HT1080 (cell line): ENCODE measurements at regions not wholly inside any gene's neighbourhood (a gene's known extent, or its start where the extent isn't known, plus 50 kb on each side); places are given as distances from the start of the nearest gene placed in this dataset.
A peak's percentile ranks its signal among the peaks of the same experiment; 100 is the strongest.

Source experiments
- DNase-seq: peaks from one replicate; pipeline ENCODE4 v3.0.0-alpha.2; 2015; ENCODE audit warnings: low read depth

- no peak for DNase-seq
Measured at GRCh38 chr15:93493172-93493571, 404.2 kb upstream of the RGMA start.

- no peak for DNase-seq
Measured at GRCh38 chr15:93491291-93491690, 402.3 kb upstream of the RGMA start.

DNA sequence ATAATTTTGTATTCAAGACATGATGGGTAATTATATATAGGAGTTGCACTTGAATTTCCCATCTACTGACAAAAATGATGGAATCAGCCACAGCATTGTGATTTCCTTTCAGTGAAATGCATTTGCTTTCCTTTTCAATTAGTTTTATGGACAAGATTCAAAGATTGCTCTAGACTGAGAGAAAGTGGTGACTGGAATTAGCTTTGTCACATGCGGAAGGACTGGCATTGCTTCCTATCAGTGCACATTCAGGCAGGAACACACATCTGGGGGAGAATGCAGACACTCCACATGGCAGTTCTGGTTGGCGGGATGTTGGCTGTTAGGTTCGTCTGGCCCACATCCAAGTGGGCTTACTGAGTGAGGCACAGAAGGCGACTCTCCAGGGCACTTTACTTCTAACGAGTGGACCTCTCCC lies 399.3 kb upstream of the RGMA start:
- no peak for DNase-seq

DNA sequence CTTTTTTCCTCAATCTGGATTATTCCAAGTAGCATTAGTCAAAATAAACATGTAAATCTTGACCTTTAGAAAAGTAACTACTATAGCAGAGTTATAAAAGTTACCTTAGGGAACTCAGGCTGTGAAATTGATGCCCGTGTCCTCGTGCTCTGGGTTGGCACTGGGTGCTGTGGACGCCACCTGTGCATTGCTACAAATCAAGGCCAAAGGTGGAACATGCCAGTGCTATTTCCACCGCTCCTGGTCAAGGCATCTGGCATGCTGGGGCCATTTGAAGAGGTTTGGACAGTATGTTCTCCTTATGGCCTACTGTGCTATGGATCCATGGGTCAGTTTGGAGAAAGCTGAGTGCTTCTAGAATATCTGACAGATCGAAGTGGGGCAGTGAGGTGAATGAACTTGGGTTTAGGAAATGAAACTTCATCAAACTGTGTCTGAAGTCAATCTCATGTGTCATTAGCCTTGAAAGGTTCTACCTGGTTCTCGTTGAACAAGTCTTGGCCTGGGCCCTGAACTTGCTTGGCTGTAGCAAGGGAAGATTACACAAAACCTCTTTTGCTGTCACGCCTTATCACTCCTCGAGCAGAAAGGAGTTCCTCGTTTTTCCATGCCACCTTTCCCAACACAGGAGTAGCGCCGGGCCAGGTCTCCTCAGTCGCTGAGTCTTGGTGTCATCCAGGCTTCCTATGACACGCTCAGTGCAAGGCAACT lies 397.6 kb upstream of the RGMA start:
- no peak for DNase-seq

GRCh38 chr15:93485438-93486327 lies 396.7 kb upstream of the RGMA start:
- no peak for DNase-seq

DNA sequence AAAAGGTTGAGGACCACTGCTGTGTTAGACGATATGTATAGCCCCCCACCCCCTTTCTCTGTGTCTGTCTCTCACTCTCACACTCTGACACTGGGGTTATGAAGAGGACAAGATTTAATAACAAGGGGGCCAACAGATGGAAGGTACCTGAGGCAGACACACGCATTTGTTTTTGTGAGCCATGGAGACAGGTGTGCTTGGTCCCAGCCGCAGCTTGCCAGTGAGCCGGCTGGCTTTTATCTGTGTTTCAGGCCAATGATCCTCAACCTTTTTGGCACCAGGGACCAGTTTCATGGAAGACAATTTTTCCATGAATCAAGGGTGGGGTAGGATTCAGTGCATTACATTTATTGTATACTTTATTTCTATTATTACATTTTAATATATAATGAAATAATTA lies 394.9 kb upstream of the RGMA start:
- no peak for DNase-seq

DNA sequence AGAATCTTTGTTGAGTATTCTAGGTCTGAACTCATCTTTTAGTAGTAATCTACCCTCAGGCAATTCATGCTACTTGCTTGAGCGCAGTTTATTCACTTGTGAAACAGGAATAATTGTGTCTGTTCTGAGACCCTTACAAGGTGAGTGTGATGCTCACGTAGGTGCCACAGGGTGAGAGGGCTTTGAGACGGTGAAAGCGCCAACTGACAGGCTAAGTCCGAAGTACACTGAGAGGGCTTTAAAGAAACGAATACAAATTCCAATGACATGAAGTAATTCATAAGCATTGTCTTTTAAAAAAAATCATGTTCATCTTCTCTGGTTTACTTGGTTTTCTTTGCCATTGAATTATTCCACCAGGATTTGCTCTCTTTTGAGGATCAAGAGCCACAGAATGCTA lies 393.7 kb upstream of the RGMA start:
- DNase-seq = no peak

GRCh38 chr15:93479715-93480114 lies 390.7 kb upstream of the RGMA start:
- no peak for DNase-seq

GRCh38 chr15:93478947-93479346 lies 389.9 kb upstream of the RGMA start:
- DNase-seq = no peak

GRCh38 chr15:93477721-93478120 lies 388.7 kb upstream of the RGMA start:
- no peak for DNase-seq

- DNase-seq = no peak
Measured at GRCh38 chr15:93477188-93477587, 388.2 kb upstream of the RGMA start.

DNA sequence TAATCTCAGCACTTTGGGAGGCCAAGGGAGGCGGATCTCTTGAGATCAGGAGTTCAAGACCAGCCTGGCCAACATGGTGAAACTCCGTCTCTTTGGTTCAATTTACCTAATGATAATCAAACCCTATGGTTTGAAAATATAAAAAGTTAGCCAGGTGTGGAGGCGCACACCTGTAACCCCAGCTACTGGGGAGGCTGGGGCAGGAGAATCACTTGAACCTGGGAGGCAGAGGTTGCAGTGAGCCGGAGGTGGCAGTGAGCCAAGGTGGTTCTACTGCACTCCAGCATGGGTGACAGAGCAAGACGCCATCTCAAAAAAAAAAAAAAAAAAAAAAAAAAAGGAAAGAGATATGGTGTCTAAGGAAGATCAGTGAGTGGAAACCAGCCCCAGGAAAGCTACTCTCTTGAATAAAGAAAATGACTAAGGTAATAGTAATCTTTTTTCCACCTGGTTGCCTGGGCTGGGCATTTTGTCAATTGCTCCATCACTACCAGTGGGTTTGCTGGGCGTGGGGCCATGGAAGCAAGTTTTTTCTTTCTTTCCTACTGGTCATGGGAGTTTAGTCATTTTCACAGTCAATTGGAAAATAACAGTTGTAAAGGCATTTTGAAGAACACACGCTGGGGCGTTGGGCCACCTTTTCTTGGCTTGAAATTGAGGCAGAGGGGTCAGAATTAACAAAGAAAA lies 387.6 kb upstream of the RGMA start:
- DNase-seq = no peak

- no peak for DNase-seq
Measured at GRCh38 chr15:93474728-93475127, 385.7 kb upstream of the RGMA start.

- no peak for DNase-seq
Measured at GRCh38 chr15:93469994-93470393, 381.0 kb upstream of the RGMA start.

DNA sequence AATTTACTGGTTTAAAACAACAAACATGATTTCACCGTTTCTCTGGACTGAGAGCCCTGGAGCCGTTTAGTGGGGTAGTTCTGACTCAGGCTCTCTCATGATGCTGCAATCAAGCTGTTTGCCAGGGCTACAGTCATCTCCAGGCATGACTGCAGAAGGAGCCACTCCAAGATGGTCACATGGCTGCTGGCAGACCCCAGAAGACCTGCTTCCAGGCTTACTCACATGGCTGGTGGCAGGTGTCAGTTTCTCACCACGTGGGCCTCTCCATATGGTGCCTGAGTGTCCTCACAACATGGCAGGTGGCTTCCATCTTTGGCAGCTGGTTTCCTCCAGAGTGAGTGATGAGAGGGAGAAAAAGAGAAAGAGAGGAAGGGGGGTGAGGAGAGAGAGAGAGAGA lies 378.3 kb upstream of the RGMA start:
- peak; percentile 46 for DNase-seq

DNA sequence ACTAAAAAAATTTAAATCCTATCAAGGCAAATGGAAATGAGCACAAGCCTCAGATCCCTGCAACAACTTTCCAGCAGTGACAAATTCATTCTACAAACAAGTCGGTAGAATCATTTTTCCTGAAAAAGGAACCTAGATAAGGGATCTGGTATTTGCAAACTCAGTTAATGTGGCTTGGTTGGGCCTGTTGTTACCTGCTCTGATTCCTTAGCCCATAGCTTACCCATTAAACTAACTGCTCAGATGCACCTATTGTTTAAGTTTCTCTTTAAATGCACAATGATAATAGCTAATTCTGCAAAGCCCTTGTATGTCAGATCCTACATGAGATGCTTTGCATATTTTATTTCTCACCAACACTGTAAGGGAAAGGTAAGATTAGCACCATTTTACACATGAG lies 377.4 kb upstream of the RGMA start:
- no peak for DNase-seq

DNA sequence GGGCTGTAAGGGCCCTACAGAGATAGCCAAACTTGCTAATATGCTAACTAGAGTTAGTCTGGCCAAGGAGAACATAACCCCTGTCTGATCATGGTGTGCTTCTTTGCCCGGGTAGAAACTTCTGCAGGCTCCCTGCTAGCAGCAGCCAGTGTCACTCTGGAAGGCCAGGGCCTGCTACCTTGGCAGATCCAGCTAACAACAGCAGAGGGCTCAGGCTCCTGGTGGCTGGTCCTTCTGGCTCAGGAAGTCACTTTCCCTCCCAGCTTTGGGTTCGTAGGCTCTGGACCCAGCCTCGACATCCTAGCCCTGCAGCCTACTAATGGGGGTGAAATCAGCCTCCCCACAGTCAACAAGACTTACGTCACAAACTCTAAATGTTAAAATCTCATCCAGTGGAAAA lies 373.7 kb upstream of the RGMA start:
- DNase-seq = no peak

GRCh38 chr15:93460717-93461116 lies 371.7 kb upstream of the RGMA start:
- DNase-seq = no peak

GRCh38 chr15:93459396-93459795 lies 370.4 kb upstream of the RGMA start:
- no peak for DNase-seq

DNA sequence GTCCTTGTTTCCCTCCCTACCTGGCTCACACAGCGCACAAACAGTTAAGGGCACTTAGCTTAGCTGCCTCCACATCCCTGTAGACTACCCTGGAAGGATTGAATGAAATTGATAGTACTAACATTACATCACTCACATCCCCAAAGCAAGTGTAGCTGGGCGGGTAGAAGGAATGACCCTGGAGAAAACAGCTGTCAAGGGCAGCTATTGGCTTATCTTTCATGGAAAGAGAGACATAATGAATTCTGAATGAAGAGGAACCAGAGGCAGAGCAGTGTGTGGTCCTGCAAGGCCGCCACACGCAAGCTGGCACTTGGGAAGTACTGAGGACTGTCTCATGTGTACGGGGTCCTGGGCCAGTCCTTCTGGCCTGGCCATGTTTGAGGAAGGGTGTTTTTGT lies 369.6 kb upstream of the RGMA start:
- no peak for DNase-seq

DNA sequence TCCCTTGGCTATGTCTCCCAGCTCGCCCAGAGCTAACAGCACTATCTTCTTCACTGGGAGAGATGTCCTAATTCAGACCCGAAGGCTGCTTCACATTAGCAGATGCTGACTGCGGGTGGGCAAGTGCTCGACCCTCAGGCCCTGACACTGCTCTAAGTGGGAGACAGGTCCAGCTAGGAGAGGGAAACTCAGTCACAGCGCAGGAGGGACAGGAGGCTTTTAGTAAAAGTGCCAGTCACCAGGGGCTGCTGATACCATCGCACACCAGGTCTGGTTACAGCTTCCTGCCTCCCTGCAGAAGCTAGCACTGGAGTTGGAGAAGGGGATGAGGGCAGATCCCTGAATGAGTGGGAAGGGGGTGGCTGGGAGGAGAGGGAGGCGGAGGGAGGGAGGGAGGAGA lies 365.8 kb upstream of the RGMA start:
- no peak for DNase-seq

- DNase-seq = no peak
Measured at GRCh38 chr15:93452537-93453211, 363.7 kb upstream of the RGMA start.
